ENCODE measurements at regions not wholly inside any gene's neighbourhood (a gene's known extent, or its start where the extent isn't known, plus 50 kb on each side); places are given as distances from the start of the nearest gene placed in this dataset.

DNA sequence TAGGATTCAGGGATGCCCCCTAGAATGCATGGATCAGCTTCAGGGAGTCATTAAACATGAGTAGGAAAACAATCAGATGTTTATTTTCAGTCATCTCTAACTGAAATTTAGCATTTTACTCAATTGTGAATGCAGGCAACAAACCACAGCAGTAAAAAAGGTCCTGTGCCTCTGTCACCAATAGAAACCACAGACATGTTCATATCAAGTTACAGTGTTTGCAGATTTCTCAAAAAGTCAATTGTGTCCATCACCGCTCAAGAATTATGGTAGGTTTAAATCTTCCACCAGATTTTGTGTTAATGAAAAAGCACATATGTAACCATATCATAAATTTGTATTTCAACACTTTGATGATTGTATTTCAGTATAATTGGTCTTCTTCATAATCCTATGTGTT lies 68.4 kb upstream of the SLC1A1 start:
- CTCF ChIA-PET = no interaction called here
- Mint-ChIP-seq H3K36me3 (no peaks in the 10 kb centered on the region), H3K9me3 (no peaks in the 10 kb centered on the region), H3K27me3 (ENCODE audit: low read depth) (no peaks in the 10 kb centered on the region), H3K27ac (no peak overlapping the region), H3K4me3 (no peak overlapping the region), H3K4me1 (peaks cover 18% of the 10 kb centered on the region)
- TF ChIP-seq ELF4 (CRISPR knock-in tag; IDR thresholded peaks at IDR 0.05; ENCODE audit: low read depth) = no peak
- TF ChIP-seq, protein P1, sequence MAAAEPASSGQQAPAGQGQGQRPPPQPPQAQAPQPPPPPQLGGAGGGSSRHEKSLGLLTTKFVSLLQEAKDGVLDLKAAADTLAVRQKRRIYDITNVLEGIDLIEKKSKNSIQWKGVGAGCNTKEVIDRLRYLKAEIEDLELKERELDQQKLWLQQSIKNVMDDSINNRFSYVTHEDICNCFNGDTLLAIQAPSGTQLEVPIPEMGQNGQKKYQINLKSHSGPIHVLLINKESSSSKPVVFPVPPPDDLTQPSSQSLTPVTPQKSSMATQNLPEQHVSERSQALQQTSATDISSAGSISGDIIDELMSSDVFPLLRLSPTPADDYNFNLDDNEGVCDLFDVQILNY (CRISPR knock-in tag; IDR thresholded peaks at IDR 0.05) = no peak
- no peak for TF ChIP-seq FOXP1 (CRISPR knock-in tag; IDR thresholded peaks at IDR 0.05; ENCODE audit: borderline replicate concordance)
- no peak for TF ChIP-seq TP53 (CRISPR knock-in tag; IDR thresholded peaks at IDR 0.05)
- TF ChIP-seq, protein P2, sequence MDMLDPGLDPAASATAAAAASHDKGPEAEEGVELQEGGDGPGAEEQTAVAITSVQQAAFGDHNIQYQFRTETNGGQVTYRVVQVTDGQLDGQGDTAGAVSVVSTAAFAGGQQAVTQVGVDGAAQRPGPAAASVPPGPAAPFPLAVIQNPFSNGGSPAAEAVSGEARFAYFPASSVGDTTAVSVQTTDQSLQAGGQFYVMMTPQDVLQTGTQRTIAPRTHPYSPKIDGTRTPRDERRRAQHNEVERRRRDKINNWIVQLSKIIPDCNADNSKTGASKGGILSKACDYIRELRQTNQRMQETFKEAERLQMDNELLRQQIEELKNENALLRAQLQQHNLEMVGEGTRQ (CRISPR knock-in tag; IDR thresholded peaks at IDR 0.05) = no peak
- TF ChIP-seq FOXJ3 (CRISPR knock-in tag; IDR thresholded peaks at IDR 0.05; ENCODE audit: borderline replicate concordance) = no peak
- TF ChIP-seq, protein P3, sequence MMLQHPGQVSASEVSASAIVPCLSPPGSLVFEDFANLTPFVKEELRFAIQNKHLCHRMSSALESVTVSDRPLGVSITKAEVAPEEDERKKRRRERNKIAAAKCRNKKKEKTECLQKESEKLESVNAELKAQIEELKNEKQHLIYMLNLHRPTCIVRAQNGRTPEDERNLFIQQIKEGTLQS (CRISPR knock-in tag; conservative IDR thresholded peaks at IDR 0.05) = no peak
- no peak for TF ChIP-seq SP1 (CRISPR knock-in tag; conservative IDR thresholded peaks at IDR 0.05)
- POLR2A ChIA-PET = no interaction called here
- ATAC-seq (no peak), DNase-seq (ENCODE audit: low spot score) (no peak)

DNA sequence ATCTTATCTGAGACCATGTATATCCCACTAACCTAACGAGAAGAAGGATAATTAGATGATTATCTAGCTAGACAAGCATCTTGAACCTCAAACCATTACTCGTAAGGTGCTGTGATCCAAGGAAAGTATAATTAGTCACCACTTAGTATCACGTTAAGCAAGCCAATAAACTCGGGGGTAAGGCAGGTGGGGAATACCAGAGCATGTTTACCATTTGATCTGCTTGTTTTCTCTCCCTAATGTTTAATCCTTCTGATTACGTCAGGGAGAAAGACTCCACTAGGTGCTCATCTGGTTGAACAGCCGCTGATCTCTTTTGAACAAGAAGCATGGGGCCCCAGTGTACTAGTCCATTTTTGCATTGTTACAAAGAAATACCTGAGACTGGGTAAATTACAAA lies 69.9 kb upstream of the SLC1A1 start:
- ChIA-PET CTCF (no interaction called here), POLR2A (no interaction called here)
- no peaks in the 10 kb centered on the region for H3K36me3 Mint-ChIP-seq
- DNase-seq (ENCODE audit: low spot score) (no peak), ATAC-seq (no peak)
- no peak overlapping the region for H3K4me3 Mint-ChIP-seq
- H3K27me3 Mint-ChIP-seq (ENCODE audit: low read depth) = no peaks in the 10 kb centered on the region
- H3K9me3 Mint-ChIP-seq = no peaks in the 10 kb centered on the region
- H3K27ac Mint-ChIP-seq = no peak overlapping the region
- H3K4me1 Mint-ChIP-seq = peaks cover 18% of the 10 kb centered on the region
- TF ChIP-seq ZNF416 (CRISPR knock-in tag; IDR thresholded peaks at IDR 0.05) (no peak), JUN (CRISPR knock-in tag; IDR thresholded peaks at IDR 0.05) (no peak), GRHL2 (CRISPR knock-in tag; IDR thresholded peaks at IDR 0.05; ENCODE audit: insufficient replicate concordance, severe bottlenecking) (no peak), IRF2 (CRISPR knock-in tag; IDR thresholded peaks at IDR 0.05; ENCODE audit: borderline replicate concordance, low read depth) (no peak), ZNF317 (CRISPR knock-in tag; IDR thresholded peaks at IDR 0.05; ENCODE audit: borderline replicate concordance, low read depth) (no peak), SMAD4 (CRISPR knock-in tag; IDR thresholded peaks at IDR 0.05) (no peak), ATF1 (CRISPR knock-in tag; IDR thresholded peaks at IDR 0.05) (no peak), SOX15 (CRISPR knock-in tag; IDR thresholded peaks at IDR 0.05) (no peak), NR2C2 (CRISPR knock-in tag; IDR thresholded peaks at IDR 0.05) (no peak), NFE2L1 (CRISPR knock-in tag; IDR thresholded peaks at IDR 0.05) (no peak), EMX1 (CRISPR knock-in tag; IDR thresholded peaks at IDR 0.05) (no peak), MYBL2 (CRISPR knock-in tag; IDR thresholded peaks at IDR 0.05) (no peak)
- TF ChIP-seq, protein P4, sequence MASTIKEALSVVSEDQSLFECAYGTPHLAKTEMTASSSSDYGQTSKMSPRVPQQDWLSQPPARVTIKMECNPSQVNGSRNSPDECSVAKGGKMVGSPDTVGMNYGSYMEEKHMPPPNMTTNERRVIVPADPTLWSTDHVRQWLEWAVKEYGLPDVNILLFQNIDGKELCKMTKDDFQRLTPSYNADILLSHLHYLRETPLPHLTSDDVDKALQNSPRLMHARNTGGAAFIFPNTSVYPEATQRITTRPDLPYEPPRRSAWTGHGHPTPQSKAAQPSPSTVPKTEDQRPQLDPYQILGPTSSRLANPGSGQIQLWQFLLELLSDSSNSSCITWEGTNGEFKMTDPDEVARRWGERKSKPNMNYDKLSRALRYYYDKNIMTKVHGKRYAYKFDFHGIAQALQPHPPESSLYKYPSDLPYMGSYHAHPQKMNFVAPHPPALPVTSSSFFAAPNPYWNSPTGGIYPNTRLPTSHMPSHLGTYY (CRISPR knock-in tag; IDR thresholded peaks at IDR 0.05) = no peak
- TF ChIP-seq, protein P5, sequence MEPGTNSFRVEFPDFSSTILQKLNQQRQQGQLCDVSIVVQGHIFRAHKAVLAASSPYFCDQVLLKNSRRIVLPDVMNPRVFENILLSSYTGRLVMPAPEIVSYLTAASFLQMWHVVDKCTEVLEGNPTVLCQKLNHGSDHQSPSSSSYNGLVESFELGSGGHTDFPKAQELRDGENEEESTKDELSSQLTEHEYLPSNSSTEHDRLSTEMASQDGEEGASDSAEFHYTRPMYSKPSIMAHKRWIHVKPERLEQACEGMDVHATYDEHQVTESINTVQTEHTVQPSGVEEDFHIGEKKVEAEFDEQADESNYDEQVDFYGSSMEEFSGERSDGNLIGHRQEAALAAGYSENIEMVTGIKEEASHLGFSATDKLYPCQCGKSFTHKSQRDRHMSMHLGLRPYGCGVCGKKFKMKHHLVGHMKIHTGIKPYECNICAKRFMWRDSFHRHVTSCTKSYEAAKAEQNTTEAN (CRISPR knock-in tag; IDR thresholded peaks at IDR 0.05) = no peak
- TF ChIP-seq, protein P6, sequence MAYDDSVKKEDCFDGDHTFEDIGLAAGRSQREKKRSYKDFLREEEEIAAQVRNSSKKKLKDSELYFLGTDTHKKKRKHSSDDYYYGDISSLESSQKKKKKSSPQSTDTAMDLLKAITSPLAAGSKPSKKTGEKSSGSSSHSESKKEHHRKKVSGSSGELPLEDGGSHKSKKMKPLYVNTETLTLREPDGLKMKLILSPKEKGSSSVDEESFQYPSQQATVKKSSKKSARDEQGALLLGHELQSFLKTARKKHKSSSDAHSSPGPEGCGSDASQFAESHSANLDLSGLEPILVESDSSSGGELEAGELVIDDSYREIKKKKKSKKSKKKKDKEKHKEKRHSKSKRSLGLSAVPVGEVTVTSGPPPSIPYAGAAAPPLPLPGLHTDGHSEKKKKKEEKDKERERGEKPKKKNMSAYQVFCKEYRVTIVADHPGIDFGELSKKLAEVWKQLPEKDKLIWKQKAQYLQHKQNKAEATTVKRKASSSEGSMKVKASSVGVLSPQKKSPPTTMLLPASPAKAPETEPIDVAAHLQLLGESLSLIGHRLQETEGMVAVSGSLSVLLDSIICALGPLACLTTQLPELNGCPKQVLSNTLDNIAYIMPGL (CRISPR knock-in tag; IDR thresholded peaks at IDR 0.05) = no peak
- TF ChIP-seq, protein P7, sequence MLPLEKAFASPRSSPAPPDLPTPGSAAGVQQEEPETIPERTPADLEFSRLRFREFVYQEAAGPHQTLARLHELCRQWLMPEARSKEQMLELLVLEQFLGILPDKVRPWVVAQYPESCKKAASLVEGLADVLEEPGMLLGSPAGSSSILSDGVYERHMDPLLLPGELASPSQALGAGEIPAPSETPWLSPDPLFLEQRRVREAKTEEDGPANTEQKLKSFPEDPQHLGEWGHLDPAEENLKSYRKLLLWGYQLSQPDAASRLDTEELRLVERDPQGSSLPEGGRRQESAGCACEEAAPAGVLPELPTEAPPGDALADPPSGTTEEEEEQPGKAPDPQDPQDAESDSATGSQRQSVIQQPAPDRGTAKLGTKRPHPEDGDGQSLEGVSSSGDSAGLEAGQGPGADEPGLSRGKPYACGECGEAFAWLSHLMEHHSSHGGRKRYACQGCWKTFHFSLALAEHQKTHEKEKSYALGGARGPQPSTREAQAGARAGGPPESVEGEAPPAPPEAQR (CRISPR knock-in tag; IDR thresholded peaks at IDR 0.05) = no peak
- TF ChIP-seq, protein P8, sequence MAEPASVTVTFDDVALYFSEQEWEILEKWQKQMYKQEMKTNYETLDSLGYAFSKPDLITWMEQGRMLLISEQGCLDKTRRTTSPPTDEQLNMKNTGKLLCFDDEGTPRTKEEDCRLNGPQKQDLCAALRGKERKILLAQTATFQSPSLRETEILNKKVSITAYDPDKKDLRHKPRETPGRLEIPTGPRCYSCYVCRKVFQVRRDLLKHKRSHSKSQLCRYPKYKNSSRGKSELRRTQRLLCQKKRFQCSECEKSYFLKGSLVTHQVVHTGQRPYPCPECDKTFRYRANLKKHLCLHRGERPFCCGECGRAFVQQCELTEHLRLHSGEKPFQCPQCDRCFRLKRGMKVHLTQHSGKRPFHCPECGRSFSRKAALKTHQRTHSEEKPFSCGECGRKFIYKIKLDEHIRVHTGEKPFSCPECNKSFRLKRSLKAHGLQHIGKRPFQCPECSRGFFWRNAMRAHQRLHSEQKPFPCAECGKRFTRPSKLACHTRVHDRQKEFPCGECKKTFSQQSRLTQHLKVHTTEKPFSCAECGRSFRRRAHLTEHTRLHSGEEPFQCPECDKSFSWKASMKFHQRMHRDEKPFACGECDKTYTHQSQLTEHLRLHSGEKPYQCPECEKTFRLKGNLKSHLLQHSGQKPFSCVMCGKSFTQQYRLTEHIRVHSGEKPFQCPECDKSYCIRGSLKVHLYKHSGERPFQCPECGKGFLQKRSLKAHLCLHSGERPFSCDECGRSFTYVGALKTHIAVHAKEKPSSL (CRISPR knock-in tag; conservative IDR thresholded peaks at IDR 0.05) = no peak
